ENCODE measurements at regions not wholly inside any gene's neighbourhood (a gene's known extent, or its start where the extent isn't known, plus 50 kb on each side); places are given as distances from the start of the nearest gene placed in this dataset.

DNA sequence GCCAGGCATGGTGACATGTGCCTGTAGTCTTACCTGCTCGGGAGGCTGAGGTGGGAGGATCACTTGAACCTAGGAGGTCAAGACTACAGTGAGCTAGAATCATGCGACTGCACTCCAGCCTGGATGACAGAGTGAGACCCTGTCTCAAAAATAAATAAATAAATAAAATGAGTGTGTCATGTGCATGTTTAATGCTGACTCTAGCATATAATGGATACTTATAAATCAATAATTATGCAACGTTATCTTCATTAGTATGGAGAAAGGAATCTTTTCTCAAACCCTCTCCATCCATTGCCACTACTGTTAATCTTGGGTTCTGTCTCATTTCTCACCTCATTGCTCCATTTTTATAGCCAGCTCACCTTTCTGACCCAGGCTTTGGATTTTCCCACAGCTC is 189.5 kb upstream of the RPL34 start:
- Histone ChIP-seq H3K9ac (replicated peaks; ENCODE audit: extremely low read depth, insufficient read depth, low read length) (no peak overlapping the region), H3K27ac (ENCODE audit: insufficient read depth, low read depth, low read length) (no peak overlapping the region), H4K20me1 (replicated peaks; ENCODE audit: control insufficient read depth, extremely low read depth, insufficient read depth, low read length) (no peaks in the 10 kb centered on the region), H3K9me1 (replicated peaks; ENCODE audit: control insufficient read depth, extremely low read depth, insufficient read depth, low read length) (no peaks in the 10 kb centered on the region), H3K36me3 (ENCODE audit: control insufficient read depth in 2 of 2, extremely low read depth in 1 of 2, insufficient read depth in 2 of 2, low read length in 2 of 2) (no peaks in the 10 kb centered on the region), H3K4me2 (ENCODE audit: insufficient read depth, low read length) (no peak overlapping the region), H3K27me3 (ENCODE audit: control insufficient read depth in 2 of 2, insufficient read depth in 2 of 2, low read length in 2 of 2) (no peaks in the 10 kb centered on the region), H3K4me1 (ENCODE audit: control insufficient read depth, extremely low read depth, insufficient read depth, low read length) (no peaks in the 10 kb centered on the region), H3K9me3 (replicated peaks; ENCODE audit: control insufficient read depth, insufficient read depth, low read length) (no peaks in the 10 kb centered on the region), H2AFZ (ENCODE audit: low read depth, low read length) (no peak overlapping the region), H3K79me2 (ENCODE audit: control insufficient read depth, insufficient read depth, low read length) (no peaks in the 10 kb centered on the region), H3K4me3 (replicated peaks in 1 of 3; ENCODE audit: insufficient read depth in 1 of 3, low read depth in 1 of 3, low read length in 3 of 3) (no peak overlapping the region)
- ChIA-PET POLR2A (no interaction called here), CTCF (no interaction called here)
- intact Hi-C loops (cut with micrococcal nuclease) (no loop called here), dilution Hi-C loops (cut with MboI; ENCODE audit: extremely low pct_ligation_motif_present, low sequenced_read_pairs) (no loop called here)
- FAIRE-seq, result no peak
- no peak for TF ChIP-seq JUN (IDR thresholded peaks at IDR 0.05; ENCODE audit: borderline replicate concordance, insufficient read depth, insufficient read length, low read depth)
- no peak for TF ChIP-seq EZH2 (IDR thresholded peaks at IDR 0.05; ENCODE audit: borderline replicate concordance, low read depth, low read length, severe bottlenecking)
- TF ChIP-seq POLR2AphosphoS5 (IDR thresholded peaks at IDR 0.05; ENCODE audit: insufficient read depth, low read depth, low read length), result no peak
- TF ChIP-seq MYC (IDR thresholded peaks at IDR 0.05; ENCODE audit: low read depth, low read length), result no peak
- no peak for TF ChIP-seq GATA2 (IDR thresholded peaks at IDR 0.05; ENCODE audit: insufficient read depth, insufficient read length, low read depth, low read length)
- TF ChIP-seq, protein P1, sequence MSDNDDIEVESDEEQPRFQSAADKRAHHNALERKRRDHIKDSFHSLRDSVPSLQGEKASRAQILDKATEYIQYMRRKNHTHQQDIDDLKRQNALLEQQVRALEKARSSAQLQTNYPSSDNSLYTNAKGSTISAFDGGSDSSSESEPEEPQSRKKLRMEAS (IDR thresholded peaks at IDR 0.05; ENCODE audit: insufficient read depth, insufficient read length), result no peak
- no peak for TF ChIP-seq FOS (IDR thresholded peaks at IDR 0.05; ENCODE audit: borderline replicate concordance, insufficient read depth, low read length)
- TF ChIP-seq POLR2A (IDR thresholded peaks at IDR 0.05; ENCODE audit: low read depth, low read length), result no peak
- TF ChIP-seq, protein P2, sequence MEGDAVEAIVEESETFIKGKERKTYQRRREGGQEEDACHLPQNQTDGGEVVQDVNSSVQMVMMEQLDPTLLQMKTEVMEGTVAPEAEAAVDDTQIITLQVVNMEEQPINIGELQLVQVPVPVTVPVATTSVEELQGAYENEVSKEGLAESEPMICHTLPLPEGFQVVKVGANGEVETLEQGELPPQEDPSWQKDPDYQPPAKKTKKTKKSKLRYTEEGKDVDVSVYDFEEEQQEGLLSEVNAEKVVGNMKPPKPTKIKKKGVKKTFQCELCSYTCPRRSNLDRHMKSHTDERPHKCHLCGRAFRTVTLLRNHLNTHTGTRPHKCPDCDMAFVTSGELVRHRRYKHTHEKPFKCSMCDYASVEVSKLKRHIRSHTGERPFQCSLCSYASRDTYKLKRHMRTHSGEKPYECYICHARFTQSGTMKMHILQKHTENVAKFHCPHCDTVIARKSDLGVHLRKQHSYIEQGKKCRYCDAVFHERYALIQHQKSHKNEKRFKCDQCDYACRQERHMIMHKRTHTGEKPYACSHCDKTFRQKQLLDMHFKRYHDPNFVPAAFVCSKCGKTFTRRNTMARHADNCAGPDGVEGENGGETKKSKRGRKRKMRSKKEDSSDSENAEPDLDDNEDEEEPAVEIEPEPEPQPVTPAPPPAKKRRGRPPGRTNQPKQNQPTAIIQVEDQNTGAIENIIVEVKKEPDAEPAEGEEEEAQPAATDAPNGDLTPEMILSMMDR (IDR thresholded peaks at IDR 0.05; ENCODE audit: extremely low read depth in 1 of 2, insufficient read depth in 1 of 2, low read depth in 1 of 2, low read length in 2 of 2), result no peak
- DNase-seq (ENCODE audit: low read depth, low spot score), result no peak
- BruUV-seq (replicated peaks), result no TSS peak

All from endothelial cell of umbilical vein (primary cell).